Keratinocyte (primary cell): ENCODE measurements at regions not wholly inside any gene's neighbourhood (a gene's known extent, or its start where the extent isn't known, plus 50 kb on each side); places are given as distances from the start of the nearest gene placed in this dataset.

Source experiments
- DNase-seq: peaks from one replicate; pipeline ENCODE4 v3.0.0-alpha.2; 2011; ENCODE audit warnings: low read depth, missing footprints, low spot score
- FAIRE-seq: peaks from 2 replicates; lab custom pipeline; 2011; peaks lifted over from hg19 to GRCh38; lab: Jason Lieb, UNC
- H2AFZ ChIP-seq: 2 replicates; pipeline ENCODE4 v1.6.0; 2012; ENCODE audit warnings: low read length, control low read depth, inconsistent platforms; ENCODE audit not compliant: control insufficient read depth
- H3K27ac ChIP-seq: 2 replicates; pipeline ENCODE4 v1.5.1; 2011; ENCODE audit warnings: low read length; ENCODE audit not compliant: control insufficient read depth, insufficient read depth
- H3K27me3 ChIP-seq: 3 replicates; pipeline ENCODE4 v1.6.0; 2011; ENCODE audit warnings: low read length; ENCODE audit not compliant: control insufficient read depth, insufficient read depth; ENCODE audit errors: extremely low read depth
- H3K36me3 ChIP-seq, 2 experiments: 2 replicates in 1 of 2; 3 replicates in 1 of 2; pipeline ENCODE4 v1.5.1; 2011; ENCODE audit warnings: low read length in 2 of 2, mild to moderate bottlenecking in 1 of 2; ENCODE audit not compliant: control insufficient read depth in 2 of 2, insufficient read depth in 2 of 2; ENCODE audit errors: extremely low read depth in 1 of 2
- H3K4me1 ChIP-seq: 3 replicates; pipeline ENCODE4 v1.5.1; 2011; ENCODE audit warnings: low read length; ENCODE audit not compliant: control insufficient read depth, insufficient read depth; ENCODE audit errors: extremely low read depth
- H3K4me2 ChIP-seq: 3 replicates; pipeline ENCODE4 v1.6.0; 2011; ENCODE audit warnings: low read depth, low read length; ENCODE audit not compliant: control insufficient read depth, insufficient read depth; ENCODE audit errors: extremely low read depth
- H3K4me3 ChIP-seq, 3 experiments: fragments of 200-600 bp in 1 of 3; sonication (generic) in 1 of 3; 2 replicates in 2 of 3; 3 replicates in 1 of 3; pipeline ENCODE4 v1.5.1; 2011 to 2016; ENCODE audit warnings: low read length in 3 of 3, mild to moderate bottlenecking in 3 of 3, control low read depth in 2 of 3, inconsistent platforms in 1 of 3, low read depth in 1 of 3, mixed read lengths in 1 of 3, mixed run types in 1 of 3, moderate library complexity in 1 of 3; ENCODE audit not compliant: control insufficient read depth in 2 of 3, insufficient read depth in 2 of 3; ENCODE audit errors: extremely low read depth in 1 of 3
- H3K79me2 ChIP-seq: 2 replicates; pipeline ENCODE4 v1.6.0; 2012; ENCODE audit warnings: low read length; ENCODE audit not compliant: control insufficient read depth, insufficient read depth
- H3K9ac ChIP-seq: 3 replicates; pipeline ENCODE4 v1.6.0; 2011; ENCODE audit warnings: low read length; ENCODE audit not compliant: control insufficient read depth, insufficient read depth; ENCODE audit errors: extremely low read depth
- H3K9me1 ChIP-seq: 3 replicates; pipeline ENCODE4 v1.6.0; 2011; ENCODE audit warnings: low read length; ENCODE audit not compliant: control insufficient read depth, insufficient read depth; ENCODE audit errors: extremely low read depth
- H3K9me3 ChIP-seq: 2 replicates; pipeline ENCODE4 v1.5.1; 2012; ENCODE audit warnings: low read depth, low read length; ENCODE audit not compliant: control insufficient read depth
- H4K20me1 ChIP-seq: 3 replicates; pipeline ENCODE4 v1.6.0; 2011; ENCODE audit warnings: low read length; ENCODE audit not compliant: control insufficient read depth, insufficient read depth; ENCODE audit errors: extremely low read depth
- CTCF ChIP-seq, 3 experiments: IDR thresholded peaks in 1 of 3; conservative IDR thresholded peaks in 1 of 3; optimal IDR thresholded peaks in 1 of 3; 2 replicates in 2 of 3; 3 replicates in 1 of 3; pipeline versions ENCODE3 to v1.5.1; 2011; ENCODE audit warnings: low read length in 3 of 3, mild to moderate bottlenecking in 3 of 3, moderate library complexity in 2 of 3, control low read depth in 1 of 3, inconsistent platforms in 1 of 3; ENCODE audit not compliant: insufficient read depth in 2 of 3; ENCODE audit errors: extremely low read depth in 1 of 3
- EZH2 ChIP-seq: IDR thresholded peaks from one replicate; pipeline ENCODE4 v1.6.1; 2012; ENCODE audit warnings: inconsistent platforms, mild to moderate bottlenecking, low read length, moderate library complexity
- dilution Hi-C: fragments of 300-500 bp; cut with MboI; formaldehyde crosslinking; loops from one replicate; pipeline ENCODE4 v1.7.0; 2020; ENCODE audit warnings: low sequenced_read_pairs; ENCODE audit not compliant: extremely low pct_ligation_motif_present

- Histone ChIP-seq H3K9ac (no peak overlapping the region), H3K9me3 (no peaks in the 10 kb centered on the region), H3K27ac (no peak overlapping the region), H3K4me2 (no peak overlapping the region), H3K4me1 (no peaks in the 10 kb centered on the region), H3K36me3 (no peaks in the 10 kb centered on the region), H4K20me1 (no peaks in the 10 kb centered on the region), H2AFZ (no peak overlapping the region), H3K79me2 (no peaks in the 10 kb centered on the region), H3K27me3 (no peaks in the 10 kb centered on the region), H3K4me3 (no peak overlapping the region), H3K9me1 (no peaks in the 10 kb centered on the region)
- FAIRE-seq (no peak), DNase-seq (peak; percentile 21)
- TF ChIP-seq EZH2, result no peak
- no peak for TF ChIP-seq CTCF (optimal IDR thresholded peaks at IDR 0.05 in 1 of 3, IDR thresholded peaks at IDR 0.05 in 1 of 3, conservative IDR thresholded peaks at IDR 0.05 in 1 of 3; ENCODE audit: extremely low read depth in 1 of 3, insufficient read depth in 2 of 3, low read length in 3 of 3)
- dilution Hi-C loops, result no loop called here
Observed at GRCh38 chr13:54859827-54860226, 1831.2 kb downstream of the OLFM4 start.

GRCh38 chr13:54875111-54875510 is 1846.5 kb downstream of the OLFM4 start:
- Histone ChIP-seq H3K9ac (no peak overlapping the region), H3K9me1 (no peaks in the 10 kb centered on the region), H3K4me3 (no peak overlapping the region), H4K20me1 (no peaks in the 10 kb centered on the region), H3K27ac (no peak overlapping the region), H3K4me1 (no peaks in the 10 kb centered on the region), H3K9me3 (no peaks in the 10 kb centered on the region), H2AFZ (no peak overlapping the region), H3K27me3 (no peaks in the 10 kb centered on the region), H3K36me3 (no peaks in the 10 kb centered on the region), H3K79me2 (no peaks in the 10 kb centered on the region), H3K4me2 (no peak overlapping the region)
- dilution Hi-C loops, result no loop called here
- no peak for TF ChIP-seq CTCF (optimal IDR thresholded peaks at IDR 0.05 in 1 of 3, IDR thresholded peaks at IDR 0.05 in 1 of 3, conservative IDR thresholded peaks at IDR 0.05 in 1 of 3; ENCODE audit: extremely low read depth in 1 of 3, insufficient read depth in 2 of 3, low read length in 3 of 3)
- no peak for TF ChIP-seq EZH2
- DNase-seq, result no peak
- no peak for FAIRE-seq
